Spleen (tissue), 11 donors: ENCODE measurements at regions not wholly inside any gene's neighbourhood (a gene's known extent, or its start where the extent isn't known, plus 50 kb on each side); places are given as distances from the start of the nearest gene placed in this dataset.

Experiments used
- DNase-seq: peaks from one replicate; pipeline ENCODE4 v3.0.0-alpha.2; 2020
- H3K27ac ChIP-seq, 8 donors: fragments of 200-600 bp; sonication (generic) in 7 of 8; 1 replicate in 4 of 8; 2 replicates in 4 of 8; pipeline versions ENCODE4 v1.5.0 to v1.8.0; 2016 to 2021; ENCODE audit warnings: inconsistent platforms in 4 of 8, mild to moderate bottlenecking in 4 of 8, moderate library complexity in 1 of 8
- H3K27me3 ChIP-seq, 7 donors: fragments of 200-600 bp; sonication (generic) in 6 of 7; replicated peaks in 1 of 7; 1 replicate in 4 of 7; 2 replicates in 3 of 7; pipeline versions ENCODE4 v1.5.0 to v1.8.0; 2016 to 2021; ENCODE audit warnings: inconsistent platforms in 3 of 7, mild to moderate bottlenecking in 1 of 7
- H3K36me3 ChIP-seq, 6 donors: fragments of 200-600 bp; sonication (generic) in 5 of 6; 1 replicate in 4 of 6; 2 replicates in 2 of 6; pipeline versions ENCODE4 v1.5.0 to v1.8.0; 2016 to 2021; ENCODE audit warnings: inconsistent platforms in 2 of 6
- H3K4me1 ChIP-seq, 6 donors: fragments of 200-600 bp; sonication (generic) in 5 of 6; 1 replicate in 3 of 6; 2 replicates in 3 of 6; pipeline versions ENCODE4 v1.5.0 to v1.8.0; 2016 to 2021; ENCODE audit warnings: inconsistent platforms in 3 of 6
- H3K4me3 ChIP-seq, 8 donors: fragments of 200-600 bp; sonication (generic) in 7 of 8; 1 replicate in 4 of 8; 2 replicates in 4 of 8; pipeline versions ENCODE4 v1.5.0 to v1.8.0; 2016 to 2021; ENCODE audit warnings: inconsistent platforms in 4 of 8, mild to moderate bottlenecking in 4 of 8, moderate library complexity in 2 of 8
- H3K9me3 ChIP-seq, 8 donors: fragments of 200-600 bp; sonication (generic) in 7 of 8; 1 replicate in 4 of 8; 2 replicates in 4 of 8; pipeline versions ENCODE4 v1.5.0 to v1.8.0; 2016 to 2021; ENCODE audit warnings: inconsistent platforms in 4 of 8
- POLR2A ChIP-seq, 3 donors: fragments of 450-650 bp; IDR thresholded peaks; one replicate each; pipeline ENCODE4 v1.5.1; 2017; ENCODE audit warnings: antibody characterized with exemption in 3 of 3, mild to moderate bottlenecking in 1 of 3
- POLR2AphosphoS5 ChIP-seq, 3 donors: sonication (generic); formaldehyde crosslinking; IDR thresholded peaks; one replicate each; pipeline ENCODE4 v1.5.1; 2017; ENCODE audit warnings: antibody characterized with exemption in 3 of 3
- WGBS, 5 donors: extraction: QIAGEN DNeasy Blood & Tissue Kit in 3 of 5; methylation state at CpG; one replicate each; pipeline versions ENCODE4 v1.1.5 to v1.1.7; 2013 to 2018; 5-methylcytosine and 5-hydroxymethylcytosine counted together
- intact Hi-C: fragments of 100-400 bp; cut with DNase I; formaldehyde crosslinking; loops from one replicate; pipeline ENCODE4 v1.15.0; 2023; ENCODE audit warnings: low total_unique reads
- TF ChIP-seq, protein P1 (sequence below), 11 experiments: fragments of 200-600 bp in 7 of 11; fragments of 450-650 bp in 4 of 11; sonication (generic) in 4 of 11; IDR thresholded peaks in 8 of 11; conservative IDR thresholded peaks in 3 of 11; 1 replicate in 7 of 11; 2 replicates in 4 of 11; pipeline versions ENCODE4 v1.4.0 to v1.8.0; 2016 to 2021; ENCODE audit warnings: antibody characterized with exemption in 11 of 11, inconsistent platforms in 4 of 11, mild to moderate bottlenecking in 1 of 11
- donor health status: healthy with polysubstance abuse.
- donor health status: DM: no; HTN: no; CAD: no; lungs with moderate emphysema.
- donor health status: DM: no; HTN: no; CAD: no.
- donor health status: Bipolar disorder and iron deficiency.
- donor health status: healthy.
- donor health status: DM: no; HTN: no; CAD: no.
- donor health status: DM: yes; HTN: yes; CAD: no.

DNA sequence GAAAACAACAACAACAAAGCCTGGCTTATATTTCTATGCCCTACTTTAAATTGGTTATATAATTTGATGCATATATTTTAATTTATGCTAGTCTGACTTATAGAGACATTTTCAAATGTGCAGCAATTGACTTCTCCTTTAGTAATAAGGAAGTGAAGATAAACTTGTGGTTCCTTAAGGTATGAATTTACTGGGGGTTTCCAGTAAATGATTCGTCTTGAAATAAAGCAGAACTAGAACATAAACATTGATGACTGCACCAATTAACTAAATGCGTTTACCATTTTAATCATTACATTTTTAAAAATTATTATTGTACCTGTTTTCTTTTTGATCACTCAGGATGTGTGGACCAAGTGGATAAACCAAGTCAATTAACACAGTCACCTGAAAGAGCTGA, 99.6 kb upstream of the CCSER1 start:
- WGBS, 5 donors, result 22 to 37% (median 24%) methylated on average over 2 of the region's 2 CpGs
- Histone ChIP-seq H3K36me3 (no peaks in the 10 kb centered on the region), H3K9me3 (no peaks in the 10 kb centered on the region), H3K4me3 (no peak overlapping the region), H3K4me1 (peaks cover 0 to 34% (median 12%) of the 10 kb centered on the region in 6 donors), H3K27me3 (no peaks in the 10 kb centered on the region), H3K27ac (peak overlapping the region in 3 of 8 donors; percentile 0 to 16 (median 15))
- no peak for DNase-seq
- no peak for TF ChIP-seq POLR2A (IDR thresholded peaks at IDR 0.05)
- TF ChIP-seq, protein P1, sequence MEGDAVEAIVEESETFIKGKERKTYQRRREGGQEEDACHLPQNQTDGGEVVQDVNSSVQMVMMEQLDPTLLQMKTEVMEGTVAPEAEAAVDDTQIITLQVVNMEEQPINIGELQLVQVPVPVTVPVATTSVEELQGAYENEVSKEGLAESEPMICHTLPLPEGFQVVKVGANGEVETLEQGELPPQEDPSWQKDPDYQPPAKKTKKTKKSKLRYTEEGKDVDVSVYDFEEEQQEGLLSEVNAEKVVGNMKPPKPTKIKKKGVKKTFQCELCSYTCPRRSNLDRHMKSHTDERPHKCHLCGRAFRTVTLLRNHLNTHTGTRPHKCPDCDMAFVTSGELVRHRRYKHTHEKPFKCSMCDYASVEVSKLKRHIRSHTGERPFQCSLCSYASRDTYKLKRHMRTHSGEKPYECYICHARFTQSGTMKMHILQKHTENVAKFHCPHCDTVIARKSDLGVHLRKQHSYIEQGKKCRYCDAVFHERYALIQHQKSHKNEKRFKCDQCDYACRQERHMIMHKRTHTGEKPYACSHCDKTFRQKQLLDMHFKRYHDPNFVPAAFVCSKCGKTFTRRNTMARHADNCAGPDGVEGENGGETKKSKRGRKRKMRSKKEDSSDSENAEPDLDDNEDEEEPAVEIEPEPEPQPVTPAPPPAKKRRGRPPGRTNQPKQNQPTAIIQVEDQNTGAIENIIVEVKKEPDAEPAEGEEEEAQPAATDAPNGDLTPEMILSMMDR (IDR thresholded peaks at IDR 0.05 in 8 of 11, conservative IDR thresholded peaks at IDR 0.05 in 3 of 11), result no peak
- intact Hi-C loops, result loop anchor here (5.0 kb wide), 1 partner anchor 265 kb away; no protein-coding TSS in a partner anchor

- no peak overlapping the region for H3K27ac ChIP-seq
- H3K36me3 ChIP-seq, result no peaks in the 10 kb centered on the region
- intact Hi-C loops, result loop anchor here (5.0 kb wide), 1 partner anchor 264 kb away; no protein-coding TSS in a partner anchor
- no peak for DNase-seq
- 93 to 100% (median 95%) methylated on average over 2 of the region's 2 CpGs for WGBS, 5 donors
- H3K4me1 ChIP-seq, result peaks cover 0 to 34% (median 12%) of the 10 kb centered on the region in 6 donors
- TF ChIP-seq, protein P1 (IDR thresholded peaks at IDR 0.05 in 8 of 11, conservative IDR thresholded peaks at IDR 0.05 in 3 of 11), result no peak
- TF ChIP-seq POLR2A (IDR thresholded peaks at IDR 0.05) (no peak), POLR2AphosphoS5 (IDR thresholded peaks at IDR 0.05) (no peak)
- no peak overlapping the region for H3K4me3 ChIP-seq
- H3K27me3 ChIP-seq, result no peaks in the 10 kb centered on the region
- H3K9me3 ChIP-seq, result no peaks in the 10 kb centered on the region
Observed at GRCh38 chr4:90028460-90028859, 98.7 kb upstream of the CCSER1 start.

GRCh38 chr4:90030202-90030601, 97.0 kb upstream of the CCSER1 start:
- intact Hi-C loops, result no loop called here
- peaks cover 0 to 33% (median 12%) of the 10 kb centered on the region in 6 donors for H3K4me1 ChIP-seq
- no peaks in the 10 kb centered on the region for H3K36me3 ChIP-seq
- DNase-seq, result no peak
- peaks cover 0 to 11% (median 0%) of the 10 kb centered on the region in 8 donors for H3K9me3 ChIP-seq
- no peaks in the 10 kb centered on the region for H3K27me3 ChIP-seq
- WGBS, 5 donors, result 75 to 89% (median 84%) methylated on average over 3 of the region's 3 CpGs
- TF ChIP-seq POLR2AphosphoS5 (IDR thresholded peaks at IDR 0.05), result no peak
- TF ChIP-seq, protein P1 (IDR thresholded peaks at IDR 0.05 in 8 of 11, conservative IDR thresholded peaks at IDR 0.05 in 3 of 11), result no peak
- no peak for TF ChIP-seq POLR2A (IDR thresholded peaks at IDR 0.05)
- H3K27ac ChIP-seq, result no peak overlapping the region
- no peak overlapping the region for H3K4me3 ChIP-seq

- WGBS, 5 donors, result 65 to 72% (median 71%) methylated on average over 3 of the region's 3 CpGs
- no peaks in the 10 kb centered on the region for H3K27me3 ChIP-seq
- intact Hi-C loops, result no loop called here
- H3K36me3 ChIP-seq, result no peaks in the 10 kb centered on the region
- H3K4me3 ChIP-seq, result no peak overlapping the region
- no peak for DNase-seq
- no peak overlapping the region for H3K27ac ChIP-seq
- H3K4me1 ChIP-seq, result peaks cover 0 to 25% (median 10%) of the 10 kb centered on the region in 6 donors
- peaks cover 0 to 14% (median 0%) of the 10 kb centered on the region in 8 donors for H3K9me3 ChIP-seq
- TF ChIP-seq POLR2AphosphoS5 (IDR thresholded peaks at IDR 0.05) (no peak), POLR2A (IDR thresholded peaks at IDR 0.05) (no peak)
- TF ChIP-seq, protein P1 (IDR thresholded peaks at IDR 0.05 in 8 of 11, conservative IDR thresholded peaks at IDR 0.05 in 3 of 11), result no peak
Observed at GRCh38 chr4:90030953-90031352, 96.2 kb upstream of the CCSER1 start.
